Epithelial cell of proximal tubule (primary cell): ENCODE measurements at regions not wholly inside any gene's neighbourhood (a gene's known extent, or its start where the extent isn't known, plus 50 kb on each side); places are given as distances from the start of the nearest gene placed in this dataset.
A peak's percentile ranks its signal among the peaks of the same experiment; 100 is the strongest.

Experiments used
- DNase-seq: peaks from one replicate; pipeline ENCODE4 v3.0.0-alpha.2; 2011; ENCODE audit warnings: low read depth
- H3K4me3 ChIP-seq: 2 replicates; pipeline ENCODE4 v1.5.1; 2011; ENCODE audit warnings: low read depth, mild to moderate bottlenecking, low read length
- TF ChIP-seq, protein P1 (sequence below): conservative IDR thresholded peaks from 2 replicates; pipeline ENCODE4 v1.5.1; 2012; ENCODE audit warnings: low read depth, mild to moderate bottlenecking, low read length

DNA sequence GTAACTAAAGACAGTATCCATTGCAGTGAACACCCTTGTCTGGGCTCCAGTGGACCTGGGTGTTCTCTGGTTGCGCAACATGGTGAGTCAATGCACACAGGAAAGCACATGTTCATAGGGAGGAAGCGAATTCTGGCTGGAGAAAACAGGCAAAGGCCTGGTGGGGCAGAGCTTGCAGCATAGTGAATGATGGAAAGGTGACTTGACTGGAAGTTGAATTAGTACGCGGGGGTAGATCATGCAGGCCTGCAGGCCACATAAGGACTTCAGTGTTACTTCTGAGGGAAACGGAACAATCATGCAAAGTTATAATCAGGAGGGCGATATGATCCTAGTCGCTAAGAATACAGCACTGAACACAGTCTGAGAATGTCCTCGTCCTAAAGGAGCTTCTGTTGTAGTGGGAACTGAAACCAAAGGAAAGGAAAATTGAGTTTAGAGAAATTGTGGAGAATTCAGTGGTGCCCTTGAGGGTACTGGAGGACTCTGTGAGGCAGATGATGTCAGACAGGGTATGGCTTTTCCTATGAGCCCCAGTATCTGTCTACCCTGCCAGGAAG lies 71.9 kb upstream of the RANBP3L start:
- TF ChIP-seq, protein P1, sequence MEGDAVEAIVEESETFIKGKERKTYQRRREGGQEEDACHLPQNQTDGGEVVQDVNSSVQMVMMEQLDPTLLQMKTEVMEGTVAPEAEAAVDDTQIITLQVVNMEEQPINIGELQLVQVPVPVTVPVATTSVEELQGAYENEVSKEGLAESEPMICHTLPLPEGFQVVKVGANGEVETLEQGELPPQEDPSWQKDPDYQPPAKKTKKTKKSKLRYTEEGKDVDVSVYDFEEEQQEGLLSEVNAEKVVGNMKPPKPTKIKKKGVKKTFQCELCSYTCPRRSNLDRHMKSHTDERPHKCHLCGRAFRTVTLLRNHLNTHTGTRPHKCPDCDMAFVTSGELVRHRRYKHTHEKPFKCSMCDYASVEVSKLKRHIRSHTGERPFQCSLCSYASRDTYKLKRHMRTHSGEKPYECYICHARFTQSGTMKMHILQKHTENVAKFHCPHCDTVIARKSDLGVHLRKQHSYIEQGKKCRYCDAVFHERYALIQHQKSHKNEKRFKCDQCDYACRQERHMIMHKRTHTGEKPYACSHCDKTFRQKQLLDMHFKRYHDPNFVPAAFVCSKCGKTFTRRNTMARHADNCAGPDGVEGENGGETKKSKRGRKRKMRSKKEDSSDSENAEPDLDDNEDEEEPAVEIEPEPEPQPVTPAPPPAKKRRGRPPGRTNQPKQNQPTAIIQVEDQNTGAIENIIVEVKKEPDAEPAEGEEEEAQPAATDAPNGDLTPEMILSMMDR, result no peak
- peak; percentile 55 for DNase-seq
- H3K4me3 ChIP-seq, result no peak overlapping the region

DNA sequence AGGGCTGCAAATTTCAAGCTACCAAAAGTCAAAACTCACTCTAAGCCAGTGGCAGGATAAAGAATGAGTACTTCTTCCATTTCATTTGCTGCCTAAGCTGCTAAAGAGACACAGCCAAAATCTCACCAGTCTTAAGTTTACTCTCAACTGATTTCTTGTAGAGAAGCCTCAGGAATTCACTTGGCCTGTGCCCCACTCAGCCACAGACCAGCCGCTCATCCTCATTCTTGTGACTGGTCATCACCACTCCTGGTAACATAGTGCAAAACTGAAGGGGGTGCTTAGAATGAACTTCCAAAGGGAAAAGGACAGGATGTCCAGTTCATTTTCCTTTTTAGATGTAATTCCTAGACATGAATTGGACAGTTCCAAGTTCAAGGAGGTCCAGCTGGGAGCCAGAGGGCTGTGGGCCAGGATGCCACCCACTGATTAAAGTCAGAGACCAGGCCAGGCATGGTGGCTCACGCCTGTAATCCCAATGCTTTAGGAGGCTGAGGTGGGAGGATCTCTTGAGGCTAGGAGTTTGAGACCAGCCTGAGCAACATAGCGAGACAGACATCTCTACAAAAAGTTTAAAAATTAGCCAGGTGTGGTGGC lies 72.7 kb upstream of the RANBP3L start:
- no peak for DNase-seq
- H3K4me3 ChIP-seq, result no peak overlapping the region
- TF ChIP-seq, protein P1, result no peak

DNA sequence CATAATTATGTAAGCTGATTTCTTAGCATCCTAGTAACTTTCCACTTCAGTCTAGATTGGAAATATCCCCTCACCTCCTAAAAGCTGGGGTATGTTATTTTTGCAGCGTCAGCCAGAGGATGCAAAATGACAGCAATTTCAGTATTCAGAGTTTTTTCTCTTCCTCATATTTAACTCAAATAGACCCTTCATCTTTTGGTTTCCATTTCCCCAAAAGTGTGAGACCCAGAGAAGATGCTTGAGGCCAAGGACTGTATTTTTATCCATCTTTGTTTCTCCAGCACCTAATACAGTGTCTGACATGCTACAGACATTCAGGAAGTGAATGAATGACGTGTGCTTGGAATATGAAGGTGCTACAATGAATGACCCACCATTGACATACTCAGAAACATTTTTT lies 75.5 kb upstream of the RANBP3L start:
- DNase-seq, result no peak
- TF ChIP-seq, protein P1, result no peak
- no peak overlapping the region for H3K4me3 ChIP-seq

DNA sequence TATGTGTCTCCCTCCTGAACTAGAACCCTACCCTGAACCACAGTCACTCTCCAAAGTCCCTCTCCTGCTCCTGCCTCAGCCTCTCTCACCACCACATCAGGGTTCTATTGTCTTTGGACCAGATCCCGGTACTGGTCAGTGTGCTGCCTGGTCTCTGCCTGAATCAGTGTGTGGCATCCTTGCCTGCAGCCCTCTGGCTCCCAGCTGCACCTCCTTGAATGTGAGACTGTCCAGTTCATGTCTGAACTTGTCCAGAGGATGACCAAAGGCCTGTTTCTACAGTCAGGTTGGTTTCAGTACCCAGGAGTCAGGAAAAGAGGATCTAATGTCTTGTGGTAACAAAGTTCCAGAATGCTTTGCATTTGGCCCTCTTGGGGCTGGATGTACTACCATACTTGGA lies 76.8 kb upstream of the RANBP3L start:
- no peak for DNase-seq
- TF ChIP-seq, protein P1, result no peak
- no peak overlapping the region for H3K4me3 ChIP-seq

DNA sequence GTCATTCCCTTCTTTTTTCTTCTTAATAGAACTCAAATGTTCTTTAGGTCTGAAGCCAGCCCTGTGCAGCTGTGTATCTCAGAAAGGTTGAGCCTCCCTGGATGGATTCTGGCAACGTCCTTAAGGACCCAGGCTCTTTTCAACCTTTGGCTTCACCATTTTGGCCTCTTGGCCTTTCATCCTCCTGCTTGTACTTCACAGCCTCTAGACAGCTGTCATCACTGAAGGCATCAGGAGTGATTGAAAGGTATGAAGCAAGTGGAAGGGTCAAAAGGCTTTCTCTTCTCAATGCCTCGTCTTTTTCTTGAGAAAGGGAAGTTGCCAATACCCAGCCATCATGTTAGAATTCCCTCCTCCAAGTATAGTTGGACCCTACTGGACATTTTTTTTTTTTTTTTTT lies 81.2 kb upstream of the RANBP3L start:
- no peak for DNase-seq
- TF ChIP-seq, protein P1, result no peak
- no peak overlapping the region for H3K4me3 ChIP-seq

DNA sequence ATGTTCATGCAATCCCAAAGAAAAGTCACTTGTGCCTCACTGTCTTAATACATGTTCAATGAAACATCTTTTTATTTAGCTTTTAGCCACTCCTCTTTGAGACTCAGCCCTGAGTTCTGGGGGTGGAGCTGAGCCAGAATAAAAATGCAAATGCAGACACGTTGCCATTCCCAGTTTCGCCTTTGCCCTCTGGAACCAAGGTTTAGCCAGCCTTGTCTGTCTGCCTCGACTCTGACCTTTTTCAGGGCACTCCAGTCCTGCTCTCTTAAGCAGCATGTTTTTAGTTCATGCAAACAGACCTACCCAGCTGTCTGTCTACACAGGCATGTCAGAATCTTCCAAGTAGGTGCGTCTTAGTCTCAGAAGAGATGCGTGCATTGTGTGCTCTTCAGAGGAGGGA lies 82.2 kb upstream of the RANBP3L start:
- no peak for DNase-seq
- TF ChIP-seq, protein P1, result no peak
- H3K4me3 ChIP-seq, result no peak overlapping the region

DNA sequence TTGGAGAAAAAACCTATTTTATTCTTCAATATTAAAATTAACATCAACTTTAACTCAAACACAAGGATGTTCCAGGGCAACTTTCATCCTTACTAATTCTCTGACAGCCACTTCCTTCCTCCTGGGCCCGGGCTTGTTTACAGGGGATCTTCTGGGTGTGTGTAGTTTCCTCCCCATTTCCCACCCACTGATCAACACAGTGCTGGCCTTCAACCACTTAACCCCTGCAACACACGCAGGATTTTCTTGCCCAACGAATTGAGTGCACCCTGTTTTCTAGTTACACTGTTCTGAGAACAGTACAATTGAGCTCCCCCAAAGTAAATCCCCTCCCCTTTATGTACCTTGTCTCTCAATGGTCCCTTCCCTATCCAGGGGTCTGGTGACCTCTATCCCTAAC lies 83.1 kb upstream of the RANBP3L start:
- DNase-seq, result no peak
- TF ChIP-seq, protein P1, result no peak
- H3K4me3 ChIP-seq, result no peak overlapping the region
